Stomach (tissue), 8 donors: ENCODE measurements at regions not wholly inside any gene's neighbourhood (a gene's known extent, or its start where the extent isn't known, plus 50 kb on each side); places are given as distances from the start of the nearest gene placed in this dataset.

Experiments
- DNase-seq, 2 donors: peaks; one replicate each; pipeline versions ENCODE4 v3.0.0 to v3.0.0-alpha.2; 2013 to 2019
- H3K27ac ChIP-seq, 5 donors: fragments of 200-600 bp in 4 of 5; sonication (generic) in 4 of 5; one replicate each; pipeline ENCODE4 v1.5.1; 2013 to 2019; ENCODE audit warnings: mild to moderate bottlenecking in 1 of 5, moderate library complexity in 1 of 5
- H3K27me3 ChIP-seq, 3 donors: fragments of 200-600 bp; sonication (generic); one replicate each; pipeline ENCODE4 v1.5.1; 2017 to 2019; ENCODE audit warnings: mixed run types in 1 of 3
- H3K36me3 ChIP-seq, 4 donors: fragments of 200-600 bp; sonication (generic); 1 replicate in 3 of 4; 2 replicates in 1 of 4; pipeline ENCODE4 v1.5.1; 2016 to 2019
- H3K4me1 ChIP-seq, 4 donors: fragments of 200-600 bp; sonication (generic); one replicate each; pipeline ENCODE4 v1.5.1; 2016 to 2019
- H3K4me3 ChIP-seq, 4 donors: fragments of 200-600 bp; sonication (generic) in 3 of 4; one replicate each; pipeline ENCODE4 v1.5.1; 2016 to 2019; ENCODE audit warnings: mild to moderate bottlenecking in 1 of 4
- H3K9me3 ChIP-seq, 4 donors: fragments of 200-600 bp; sonication (generic); one replicate each; pipeline ENCODE4 v1.5.1; 2016 to 2019
- EP300 ChIP-seq: sonication (generic); formaldehyde crosslinking; IDR thresholded peaks from one replicate; pipeline ENCODE4 v1.6.1; 2017; ENCODE audit warnings: antibody characterized with exemption
- POLR2A ChIP-seq, 4 donors: fragments of 450-650 bp; IDR thresholded peaks; one replicate each; pipeline ENCODE4 v1.6.1; 2016; ENCODE audit warnings: antibody characterized with exemption in 4 of 4, control low read depth in 2 of 4, mild to moderate bottlenecking in 1 of 4, moderate library complexity in 1 of 4
- POLR2AphosphoS5 ChIP-seq, 3 donors: sonication (generic); formaldehyde crosslinking; IDR thresholded peaks; one replicate each; pipeline ENCODE4 v1.6.1; 2016; ENCODE audit warnings: antibody characterized with exemption in 3 of 3
- WGBS, 5 donors: extraction: QIAGEN DNeasy Blood & Tissue Kit in 3 of 5; methylation state at CpG; one replicate each; pipeline versions ENCODE4 v1.1.5 to v1.1.7; 2013 to 2018; 5-methylcytosine and 5-hydroxymethylcytosine counted together
- intact Hi-C: fragments of 100-400 bp; cut with DNase I; formaldehyde crosslinking; loops from one replicate; pipeline ENCODE4 v1.15.1; 2023; ENCODE audit warnings: low total_unique reads
- TF ChIP-seq, protein P1 (sequence below), 7 experiments: fragments of 450-650 bp in 4 of 7; fragments of 200-600 bp in 3 of 7; sonication (generic) in 3 of 7; IDR thresholded peaks; one replicate each; pipeline ENCODE4 v1.5.1; 2016 to 2019; ENCODE audit warnings: antibody characterized with exemption in 7 of 7, control low read depth in 2 of 7, mild to moderate bottlenecking in 1 of 7
- donor health status: healthy with polysubstance abuse.
- donor health status: Bipolar disorder and iron deficiency.
- donor health status: healthy.

DNA sequence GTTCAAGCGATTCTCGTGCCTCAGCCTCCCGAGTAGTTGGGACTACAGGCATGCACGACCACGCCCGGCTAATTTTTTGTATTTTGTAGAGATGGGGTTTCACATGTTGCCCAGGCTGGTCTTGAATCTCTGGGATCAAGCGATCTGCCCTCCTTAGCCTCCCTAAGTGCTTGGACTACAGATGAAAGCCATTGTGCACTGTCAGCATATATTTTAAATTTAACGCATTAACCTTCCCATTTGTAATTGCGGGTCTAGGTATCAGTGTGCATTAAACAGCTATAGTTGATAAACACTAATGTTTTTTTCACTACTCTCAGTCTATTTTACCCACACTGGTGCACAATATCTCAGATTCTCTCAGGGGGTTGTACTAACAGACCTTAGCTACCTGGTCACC lies 1930.8 kb downstream of the C4orf33 start:
- H3K4me3 ChIP-seq, result no peak overlapping the region
- no peaks in the 10 kb centered on the region for H3K9me3 ChIP-seq
- no peaks in the 10 kb centered on the region for H3K36me3 ChIP-seq
- H3K27me3 ChIP-seq, result no peaks in the 10 kb centered on the region
- 90 to 96% (median 95%) methylated on average over 9 of the region's 9 CpGs for WGBS, 5 donors
- DNase-seq, result no peak
- TF ChIP-seq POLR2AphosphoS5 (IDR thresholded peaks at IDR 0.05), result no peak
- no peak for TF ChIP-seq POLR2A (IDR thresholded peaks at IDR 0.05)
- TF ChIP-seq EP300, result no peak
- TF ChIP-seq, protein P1, sequence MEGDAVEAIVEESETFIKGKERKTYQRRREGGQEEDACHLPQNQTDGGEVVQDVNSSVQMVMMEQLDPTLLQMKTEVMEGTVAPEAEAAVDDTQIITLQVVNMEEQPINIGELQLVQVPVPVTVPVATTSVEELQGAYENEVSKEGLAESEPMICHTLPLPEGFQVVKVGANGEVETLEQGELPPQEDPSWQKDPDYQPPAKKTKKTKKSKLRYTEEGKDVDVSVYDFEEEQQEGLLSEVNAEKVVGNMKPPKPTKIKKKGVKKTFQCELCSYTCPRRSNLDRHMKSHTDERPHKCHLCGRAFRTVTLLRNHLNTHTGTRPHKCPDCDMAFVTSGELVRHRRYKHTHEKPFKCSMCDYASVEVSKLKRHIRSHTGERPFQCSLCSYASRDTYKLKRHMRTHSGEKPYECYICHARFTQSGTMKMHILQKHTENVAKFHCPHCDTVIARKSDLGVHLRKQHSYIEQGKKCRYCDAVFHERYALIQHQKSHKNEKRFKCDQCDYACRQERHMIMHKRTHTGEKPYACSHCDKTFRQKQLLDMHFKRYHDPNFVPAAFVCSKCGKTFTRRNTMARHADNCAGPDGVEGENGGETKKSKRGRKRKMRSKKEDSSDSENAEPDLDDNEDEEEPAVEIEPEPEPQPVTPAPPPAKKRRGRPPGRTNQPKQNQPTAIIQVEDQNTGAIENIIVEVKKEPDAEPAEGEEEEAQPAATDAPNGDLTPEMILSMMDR (IDR thresholded peaks at IDR 0.05), result no peak
- H3K27ac ChIP-seq, result no peak overlapping the region
- H3K4me1 ChIP-seq, result no peaks in the 10 kb centered on the region
- intact Hi-C loops, result no loop called here

DNA sequence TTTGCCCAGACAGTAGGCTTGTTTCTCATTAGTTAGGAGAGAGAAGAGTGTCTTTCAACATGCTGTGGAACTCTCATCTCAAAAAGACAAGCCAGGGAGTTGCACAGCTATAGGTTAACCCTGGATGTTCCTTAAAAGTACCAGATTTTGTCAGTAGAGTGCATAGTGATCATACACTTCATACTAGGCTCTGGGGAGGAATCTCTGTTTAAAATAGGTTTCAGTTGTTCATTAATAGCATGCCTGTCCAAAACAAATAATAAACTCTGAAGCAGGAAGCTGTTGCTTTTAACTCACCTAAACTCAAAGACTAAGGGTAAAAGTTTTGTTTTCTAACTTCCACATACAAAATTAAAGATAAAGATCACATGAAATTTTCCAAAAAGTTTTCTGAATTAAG lies 1948.4 kb downstream of the C4orf33 start:
- intact Hi-C loops, result no loop called here

DNA sequence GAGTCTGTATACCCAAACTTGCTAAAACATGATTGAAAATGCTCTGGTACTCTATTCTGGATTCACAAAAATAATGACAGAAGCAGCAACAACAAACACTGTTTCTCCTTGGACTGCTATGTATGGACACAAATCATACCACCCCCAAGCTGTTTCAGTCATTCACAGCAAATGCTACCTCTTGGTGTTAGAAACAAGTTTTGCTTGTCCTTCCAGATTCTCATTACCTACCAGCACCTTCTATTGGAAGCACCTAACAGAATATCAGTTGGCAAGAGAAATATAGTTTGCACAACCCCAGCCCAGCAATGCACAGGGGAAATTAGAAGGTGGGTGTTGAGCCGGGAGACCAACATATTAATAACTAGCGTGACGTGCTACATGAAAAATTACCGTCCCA lies 1950.9 kb downstream of the C4orf33 start:
- no peaks in the 10 kb centered on the region for H3K9me3 ChIP-seq
- intact Hi-C loops, result no loop called here
- H3K27me3 ChIP-seq, result no peaks in the 10 kb centered on the region
- no peaks in the 10 kb centered on the region for H3K4me1 ChIP-seq
- TF ChIP-seq POLR2A (IDR thresholded peaks at IDR 0.05), result no peak
- no peak for TF ChIP-seq POLR2AphosphoS5 (IDR thresholded peaks at IDR 0.05)
- no peak for TF ChIP-seq EP300
- TF ChIP-seq, protein P1 (IDR thresholded peaks at IDR 0.05), result no peak
- no peak for DNase-seq
- H3K4me3 ChIP-seq, result no peak overlapping the region
- H3K36me3 ChIP-seq, result no peaks in the 10 kb centered on the region
- WGBS, 5 donors, result 74 to 91% (median 89%) methylated on average over 4 of the region's 4 CpGs
- no peak overlapping the region for H3K27ac ChIP-seq

More for the DNA sequence above, 1948.4 kb downstream of the C4orf33 start:
- no peak for DNase-seq
- Histone ChIP-seq H3K36me3 (no peaks in the 10 kb centered on the region), H3K27ac (no peak overlapping the region), H3K4me1 (no peaks in the 10 kb centered on the region), H3K4me3 (no peak overlapping the region), H3K27me3 (no peaks in the 10 kb centered on the region), H3K9me3 (no peaks in the 10 kb centered on the region)
- TF ChIP-seq, protein P1 (IDR thresholded peaks at IDR 0.05), result no peak
- no peak for TF ChIP-seq EP300
- TF ChIP-seq POLR2A (IDR thresholded peaks at IDR 0.05), result no peak
- no peak for TF ChIP-seq POLR2AphosphoS5 (IDR thresholded peaks at IDR 0.05)

DNA sequence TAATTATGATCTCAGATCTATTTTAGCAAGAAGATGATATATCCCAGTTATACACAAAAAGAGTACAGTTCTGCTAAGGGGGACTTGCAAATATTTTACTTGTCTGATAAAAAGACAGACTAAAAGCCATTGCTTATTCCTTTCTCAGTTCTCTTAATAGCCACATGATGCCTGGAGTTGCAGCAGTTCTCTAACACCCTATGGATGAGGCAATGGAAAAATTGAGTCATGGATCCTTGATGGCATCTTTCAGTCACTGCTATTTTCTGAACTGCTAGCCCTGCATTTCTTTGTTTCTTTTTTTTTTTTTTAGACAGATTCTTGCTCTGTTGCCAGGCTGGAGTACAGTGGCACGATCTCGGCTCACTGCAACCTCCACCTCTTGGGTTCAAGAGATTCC lies 1956.7 kb downstream of the C4orf33 start:
- H3K4me1 ChIP-seq, result no peaks in the 10 kb centered on the region
- TF ChIP-seq, protein P1 (IDR thresholded peaks at IDR 0.05), result no peak
- no peak for TF ChIP-seq POLR2AphosphoS5 (IDR thresholded peaks at IDR 0.05)
- H3K27me3 ChIP-seq, result no peaks in the 10 kb centered on the region
- no peak overlapping the region for H3K4me3 ChIP-seq
- no peak for DNase-seq
- H3K27ac ChIP-seq, result no peak overlapping the region
- 77 to 90% (median 84%) methylated on average over 2 of the region's 2 CpGs for WGBS, 5 donors
- intact Hi-C loops, result no loop called here
- peaks cover 0 to 4% (median 0%) of the 10 kb centered on the region in 4 donors for H3K9me3 ChIP-seq
- no peaks in the 10 kb centered on the region for H3K36me3 ChIP-seq
